ENCODE measurements at regions not wholly inside any gene's neighbourhood (a gene's known extent, or its start where the extent isn't known, plus 50 kb on each side); places are given as distances from the start of the nearest gene placed in this dataset.

DNA sequence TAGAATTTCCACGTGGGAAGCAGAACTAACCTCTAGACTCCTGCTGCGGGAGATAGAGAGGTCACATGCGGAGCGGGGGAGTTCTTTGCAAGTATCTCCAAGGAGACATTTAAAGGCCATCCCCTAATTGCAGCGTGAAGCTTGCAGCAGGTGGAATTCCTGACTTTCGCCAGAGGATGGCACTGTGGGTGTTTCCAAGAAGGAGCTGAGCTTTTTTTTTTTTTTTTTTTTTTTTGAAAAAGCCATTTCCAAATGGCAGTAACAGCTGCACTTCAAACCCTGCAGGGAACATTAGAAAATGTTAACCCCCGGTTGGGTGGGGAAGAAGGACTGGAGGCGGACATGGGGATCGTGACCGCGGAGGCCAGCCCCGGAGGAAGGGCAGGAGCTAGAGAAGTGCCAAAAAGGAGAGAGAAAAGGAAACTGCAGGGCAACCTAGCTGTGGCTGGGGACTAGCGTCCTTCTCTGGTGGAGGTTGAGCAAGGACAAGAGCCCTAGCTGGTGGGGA lies 487.7 kb downstream of the TYW1 start:
- no peak for TF ChIP-seq EZH2 (IDR thresholded peaks at IDR 0.05; ENCODE audit: low read length, missing control alignments)
- TF ChIP-seq, protein P1, sequence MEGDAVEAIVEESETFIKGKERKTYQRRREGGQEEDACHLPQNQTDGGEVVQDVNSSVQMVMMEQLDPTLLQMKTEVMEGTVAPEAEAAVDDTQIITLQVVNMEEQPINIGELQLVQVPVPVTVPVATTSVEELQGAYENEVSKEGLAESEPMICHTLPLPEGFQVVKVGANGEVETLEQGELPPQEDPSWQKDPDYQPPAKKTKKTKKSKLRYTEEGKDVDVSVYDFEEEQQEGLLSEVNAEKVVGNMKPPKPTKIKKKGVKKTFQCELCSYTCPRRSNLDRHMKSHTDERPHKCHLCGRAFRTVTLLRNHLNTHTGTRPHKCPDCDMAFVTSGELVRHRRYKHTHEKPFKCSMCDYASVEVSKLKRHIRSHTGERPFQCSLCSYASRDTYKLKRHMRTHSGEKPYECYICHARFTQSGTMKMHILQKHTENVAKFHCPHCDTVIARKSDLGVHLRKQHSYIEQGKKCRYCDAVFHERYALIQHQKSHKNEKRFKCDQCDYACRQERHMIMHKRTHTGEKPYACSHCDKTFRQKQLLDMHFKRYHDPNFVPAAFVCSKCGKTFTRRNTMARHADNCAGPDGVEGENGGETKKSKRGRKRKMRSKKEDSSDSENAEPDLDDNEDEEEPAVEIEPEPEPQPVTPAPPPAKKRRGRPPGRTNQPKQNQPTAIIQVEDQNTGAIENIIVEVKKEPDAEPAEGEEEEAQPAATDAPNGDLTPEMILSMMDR (conservative IDR thresholded peaks at IDR 0.05 in 1 of 2, IDR thresholded peaks at IDR 0.05 in 1 of 2; ENCODE audit: low read depth in 1 of 2, low read length in 2 of 2): peak; percentile 64 to 69

Measured in fibroblast of lung (primary cell).